ENCODE measurements at regions not wholly inside any gene's neighbourhood (a gene's known extent, or its start where the extent isn't known, plus 50 kb on each side); places are given as distances from the start of the nearest gene placed in this dataset.

GRCh38 chr3:28781053-28781452 is 432.4 kb upstream of the AZI2 start:
- Histone ChIP-seq H3K9me3 (peaks cover 0 to 1% (median 0%) of the 10 kb centered on the region in 8 donors), H3K27me3 (replicated peaks in 1 of 7) (no peaks in the 10 kb centered on the region), H3K27ac (no peak overlapping the region), H3K4me3 (no peak overlapping the region), H3K4me1 (no peaks in the 10 kb centered on the region), H3K36me3 (no peaks in the 10 kb centered on the region)
- intact Hi-C loops (cut with DNase I; ENCODE audit: low total_unique reads), result no loop called here
- TF ChIP-seq POLR2A (IDR thresholded peaks at IDR 0.05) (no peak), CTCF (IDR thresholded peaks at IDR 0.05 in 8 of 11, conservative IDR thresholded peaks at IDR 0.05 in 3 of 11) (no peak), POLR2AphosphoS5 (IDR thresholded peaks at IDR 0.05) (no peak)
- DNase-seq, result no peak

GRCh38 chr3:28786446-28786845 is 437.8 kb upstream of the AZI2 start:
- H3K27me3 ChIP-seq (replicated peaks in 1 of 7), result no peaks in the 10 kb centered on the region
- 83 to 97% (median 88%) methylated on average over 3 of the region's 3 CpGs for WGBS, 5 donors
- intact Hi-C loops (cut with DNase I; ENCODE audit: low total_unique reads), result no loop called here
- H3K4me1 ChIP-seq, result no peaks in the 10 kb centered on the region
- no peak overlapping the region for H3K27ac ChIP-seq
- H3K36me3 ChIP-seq, result no peaks in the 10 kb centered on the region
- no peaks in the 10 kb centered on the region for H3K9me3 ChIP-seq
- no peak for DNase-seq
- H3K4me3 ChIP-seq, result no peak overlapping the region
- TF ChIP-seq POLR2AphosphoS5 (IDR thresholded peaks at IDR 0.05), result no peak
- no peak for TF ChIP-seq CTCF (IDR thresholded peaks at IDR 0.05 in 8 of 11, conservative IDR thresholded peaks at IDR 0.05 in 3 of 11)
- no peak for TF ChIP-seq POLR2A (IDR thresholded peaks at IDR 0.05)

- no peaks in the 10 kb centered on the region for H3K27me3 ChIP-seq (replicated peaks in 1 of 7)
- no peak for DNase-seq
- H3K9me3 ChIP-seq, result no peaks in the 10 kb centered on the region
- H3K4me1 ChIP-seq, result no peaks in the 10 kb centered on the region
- WGBS, 5 donors, result 39 to 61% (median 53%) methylated on average over 1 of the region's 1 CpG
- TF ChIP-seq CTCF (IDR thresholded peaks at IDR 0.05 in 8 of 11, conservative IDR thresholded peaks at IDR 0.05 in 3 of 11), result no peak
- no peak for TF ChIP-seq POLR2AphosphoS5 (IDR thresholded peaks at IDR 0.05)
- H3K36me3 ChIP-seq, result no peaks in the 10 kb centered on the region
- no peak overlapping the region for H3K4me3 ChIP-seq
- intact Hi-C loops (cut with DNase I; ENCODE audit: low total_unique reads), result no loop called here
- H3K27ac ChIP-seq, result no peak overlapping the region
Measured at GRCh38 chr3:28788571-28788970, 439.9 kb upstream of the AZI2 start.

- Histone ChIP-seq H3K4me1 (no peaks in the 10 kb centered on the region), H3K27ac (no peak overlapping the region), H3K36me3 (no peaks in the 10 kb centered on the region), H3K27me3 (replicated peaks in 1 of 7) (no peaks in the 10 kb centered on the region), H3K4me3 (no peak overlapping the region), H3K9me3 (no peaks in the 10 kb centered on the region)
- intact Hi-C loops (cut with DNase I; ENCODE audit: low total_unique reads), result no loop called here
- DNase-seq, result no peak
- WGBS, 5 donors, result 76 to 82% (median 81%) methylated on average over 6 of the region's 6 CpGs
- TF ChIP-seq CTCF (IDR thresholded peaks at IDR 0.05 in 8 of 11, conservative IDR thresholded peaks at IDR 0.05 in 3 of 11) (no peak), POLR2A (IDR thresholded peaks at IDR 0.05) (no peak), POLR2AphosphoS5 (IDR thresholded peaks at IDR 0.05) (no peak)
Measured at GRCh38 chr3:28791713-28792255, 443.2 kb upstream of the AZI2 start.
